Lung (tissue), 11 donors: ENCODE measurements at regions not wholly inside any gene's neighbourhood (a gene's known extent, or its start where the extent isn't known, plus 50 kb on each side); places are given as distances from the start of the nearest gene placed in this dataset.

Experiments used
- ATAC-seq: fragments of 200-7000 bp; cut with Tn5 transposase; one replicate; pipeline ENCODE4 v1.9.1; 2020; ENCODE audit warnings: moderate number of reproducible peaks; ENCODE audit not compliant: insufficient read depth, low FRiP score
- DNase-seq, 3 donors: peaks; one replicate each; pipeline ENCODE4 v3.0.0-alpha.2; 2013 to 2017
- H3K27ac ChIP-seq, 2 donors: one replicate each; pipeline ENCODE4 v1.5.1; 2013; ENCODE audit warnings: mild to moderate bottlenecking in 2 of 2, moderate library complexity in 2 of 2, control low read depth in 1 of 2, inconsistent platforms in 1 of 2, low read depth in 1 of 2, low read length in 1 of 2
- H3K27me3 ChIP-seq, 3 donors: one replicate each; pipeline ENCODE4 v1.5.1; 2013; ENCODE audit warnings: low read length in 2 of 3; ENCODE audit not compliant: control insufficient read depth in 3 of 3, insufficient read depth in 3 of 3
- H3K36me3 ChIP-seq, 4 donors: one replicate each; pipeline ENCODE4 v1.5.1; 2013; ENCODE audit warnings: low read length in 4 of 4, mild to moderate bottlenecking in 1 of 4, moderate library complexity in 1 of 4; ENCODE audit not compliant: control insufficient read depth in 4 of 4, insufficient read depth in 4 of 4
- H3K4me1 ChIP-seq, 5 donors: one replicate each; pipeline ENCODE4 v1.5.1; 2013; ENCODE audit warnings: low read length in 5 of 5, mild to moderate bottlenecking in 2 of 5, moderate library complexity in 1 of 5; ENCODE audit not compliant: control insufficient read depth in 5 of 5, insufficient read depth in 5 of 5
- H3K4me3 ChIP-seq: one replicate; pipeline ENCODE4 v1.5.1; 2013; ENCODE audit warnings: mild to moderate bottlenecking, control low read depth, moderate library complexity
- H3K9ac ChIP-seq, 2 donors: one replicate each; pipeline ENCODE4 v1.5.1; 2013; ENCODE audit warnings: low read length in 2 of 2, control low read depth in 1 of 2; ENCODE audit not compliant: insufficient read depth in 1 of 2
- H3K9me3 ChIP-seq, 4 donors: one replicate each; pipeline ENCODE4 v1.5.1; 2013; ENCODE audit warnings: low read length in 3 of 4, mild to moderate bottlenecking in 1 of 4, moderate library complexity in 1 of 4; ENCODE audit not compliant: control insufficient read depth in 4 of 4, insufficient read depth in 3 of 4
- CTCF ChIP-seq: IDR thresholded peaks from 2 replicates; pipeline ENCODE4 v1.5.1; 2012; ENCODE audit warnings: mild to moderate bottlenecking; ENCODE audit errors: control extremely low read depth, extremely low read depth
- WGBS, 2 donors: extraction: QIAGEN DNeasy Blood & Tissue Kit; methylation state at CpG; one replicate each; pipeline ENCODE4 v1.1.7; 2013; 5-methylcytosine and 5-hydroxymethylcytosine counted together
- donor health status: control.
- donor health status: control.
- donor health status: Bipolar disorder and iron deficiency.
- donor health status: healthy.
- donor health status: DM: yes; HTN: yes; CAD: no.

GRCh38 chr2:7180638-7181370 lies 263.6 kb downstream of the RNF144A start:
- no peak for TF ChIP-seq CTCF
- DNase-seq (peak in 2 of 3 donors; percentile 12 to 40), ATAC-seq (no peak)
- Histone ChIP-seq H3K27me3 (no peaks in the 10 kb centered on the region), H3K36me3 (no peaks in the 10 kb centered on the region), H3K9me3 (no peaks in the 10 kb centered on the region), H3K4me3 (no peak overlapping the region), H3K27ac (no peak overlapping the region), H3K9ac (no peak overlapping the region), H3K4me1 (peaks cover 0 to 2% (median 0%) of the 10 kb centered on the region in 5 donors)
- 69 to 72% methylated on average over 9 of the region's 9 CpGs for WGBS, 2 donors

- peaks cover 0 to 2% (median 0%) of the 10 kb centered on the region in 5 donors for H3K4me1 ChIP-seq
- no peak for TF ChIP-seq CTCF
- H3K27ac ChIP-seq, result no peak overlapping the region
- ATAC-seq (no peak), DNase-seq (no peak)
- no peak overlapping the region for H3K9ac ChIP-seq
- no peaks in the 10 kb centered on the region for H3K27me3 ChIP-seq
- H3K4me3 ChIP-seq, result no peak overlapping the region
- H3K9me3 ChIP-seq, result no peaks in the 10 kb centered on the region
- no peaks in the 10 kb centered on the region for H3K36me3 ChIP-seq
- WGBS, 2 donors, result 87 to 91% methylated on average over 3 of the region's 3 CpGs
Measured at GRCh38 chr2:7182525-7182924, 265.3 kb downstream of the RNF144A start.

GRCh38 chr2:7189106-7189505 lies 271.9 kb downstream of the RNF144A start:
- TF ChIP-seq CTCF, result no peak
- no peak for ATAC-seq
- Histone ChIP-seq H3K27me3 (no peaks in the 10 kb centered on the region), H3K9me3 (no peaks in the 10 kb centered on the region), H3K4me1 (peaks cover 0 to 7% (median 0%) of the 10 kb centered on the region in 5 donors), H3K9ac (no peak overlapping the region), H3K36me3 (no peaks in the 10 kb centered on the region), H3K27ac (no peak overlapping the region), H3K4me3 (no peak overlapping the region)
- no peak for DNase-seq
- 61 to 73% methylated on average over 8 of the region's 8 CpGs for WGBS, 2 donors
